H1 (cell line): ENCODE measurements at regions not wholly inside any gene's neighbourhood (a gene's known extent, or its start where the extent isn't known, plus 50 kb on each side); places are given as distances from the start of the nearest gene placed in this dataset.

Source experiments
- CTCF ChIA-PET: fragments of 300-600 bp; sonication (Branson Sonifier 250); formaldehyde crosslinking; loops from one replicate; lab custom pipeline; 2021; ENCODE audit not compliant: partially characterized antibody; lab: Charles Lee
- POLR2A ChIA-PET: fragments of 300-600 bp; sonication (Branson Sonifier 250); formaldehyde crosslinking; loops from one replicate; lab custom pipeline; 2021; ENCODE audit warnings: inconsistent platforms; ENCODE audit not compliant: partially characterized antibody; lab: Charles Lee
- DNase-seq, 2 experiments: peaks; one replicate each; pipeline versions ENCODE4 v3.0.0 to v3.0.0-alpha.2; 2010 to 2022; ENCODE audit warnings: low spot score in 2 of 2, low read depth in 1 of 2, mixed read lengths in 1 of 2
- FAIRE-seq: peaks from 2 replicates; lab custom pipeline; 2011; peaks lifted over from hg19 to GRCh38; lab: Jason Lieb, UNC
- H2AFZ ChIP-seq: 2 replicates; pipeline ENCODE4 v1.8.1; 2012; ENCODE audit warnings: low read length, inconsistent platforms
- H2AK5ac ChIP-seq: 2 replicates; pipeline ENCODE4 v1.6.1; 2013; ENCODE audit warnings: low read depth, low read length
- H2BK120ac ChIP-seq: replicated peaks from 2 replicates; pipeline ENCODE3; 2013; ENCODE audit warnings: low read depth, low read length, inconsistent platforms
- H2BK12ac ChIP-seq: 2 replicates; pipeline ENCODE4 v1.6.1; 2013; ENCODE audit warnings: low read depth, low read length
- H2BK15ac ChIP-seq: 2 replicates; pipeline ENCODE4 v1.6.1; 2013; ENCODE audit warnings: low read length
- H2BK20ac ChIP-seq: 2 replicates; pipeline ENCODE4 v1.6.1; 2013; ENCODE audit warnings: low read length
- H2BK5ac ChIP-seq: 2 replicates; pipeline ENCODE4 v1.6.1; 2013; ENCODE audit warnings: low read depth, low read length
- H3K14ac ChIP-seq: 2 replicates; pipeline ENCODE4 v1.6.1; 2013; ENCODE audit warnings: inconsistent platforms; ENCODE audit not compliant: insufficient read length
- H3K18ac ChIP-seq: 2 replicates; pipeline ENCODE4 v1.6.1; 2013; ENCODE audit warnings: low read length; ENCODE audit errors: extremely low read depth
- H3K23ac ChIP-seq: 2 replicates; pipeline ENCODE4 v1.6.1; 2013; ENCODE audit warnings: inconsistent platforms; ENCODE audit not compliant: insufficient read length
- H3K23me2 ChIP-seq: 2 replicates; pipeline ENCODE4 v1.6.1; 2013; ENCODE audit warnings: low read depth, low read length
- H3K27ac ChIP-seq: 2 replicates; pipeline ENCODE4 v1.6.1; 2011; ENCODE audit warnings: low read depth, low read length, inconsistent platforms
- H3K27me3 ChIP-seq, 4 experiments: replicated peaks in 1 of 4; 1 replicate in 1 of 4; 2 replicates in 3 of 4; pipeline versions ENCODE4 v1.6.1 to v1.8.1; 2011 to 2013; ENCODE audit warnings: low read length in 3 of 4, mild to moderate bottlenecking in 3 of 4, inconsistent platforms in 2 of 4, mixed read lengths in 2 of 4, moderate library complexity in 1 of 4; ENCODE audit not compliant: control insufficient read depth in 3 of 4, insufficient read depth in 3 of 4; ENCODE audit errors: extremely low read depth in 1 of 4
- H3K36me3 ChIP-seq, 4 experiments: 2 replicates each; pipeline versions ENCODE4 v1.6.1 to v1.8.1; 2011 to 2013; ENCODE audit warnings: mild to moderate bottlenecking in 4 of 4, low read length in 3 of 4, moderate library complexity in 2 of 4, control low read depth in 1 of 4, inconsistent platforms in 1 of 4; ENCODE audit not compliant: insufficient read depth in 4 of 4, control insufficient read depth in 2 of 4
- H3K4ac ChIP-seq: replicated peaks from 2 replicates; pipeline ENCODE3; 2013; ENCODE audit warnings: low read length, low read depth, mixed read lengths, inconsistent platforms; ENCODE audit not compliant: insufficient read length
- H3K4me1 ChIP-seq, 4 experiments: replicated peaks in 1 of 4; 1 replicate in 1 of 4; 2 replicates in 3 of 4; pipeline versions ENCODE4 v1.6.1 to v1.8.1; 2011 to 2013; ENCODE audit warnings: low read length in 3 of 4, inconsistent platforms in 2 of 4, mixed read lengths in 1 of 4; ENCODE audit not compliant: insufficient read depth in 4 of 4, control insufficient read depth in 3 of 4
- H3K4me2 ChIP-seq, 2 experiments: 2 replicates each; pipeline versions ENCODE4 v1.6.1 to v1.8.1; 2011 to 2013; ENCODE audit warnings: low read depth in 2 of 2, low read length in 2 of 2, control low read depth in 1 of 2, inconsistent platforms in 1 of 2, mild to moderate bottlenecking in 1 of 2; ENCODE audit not compliant: insufficient read depth in 1 of 2
- H3K4me3 ChIP-seq, 4 experiments: fragments of 200-600, 300-600 bp in 1 of 4; sonication (generic), shearing (Covaris generic), sonication (Bioruptor Twin) in 1 of 4; 2 replicates each; pipeline versions ENCODE4 v1.5.1 to v1.8.1; 2011 to 2016; ENCODE audit warnings: low read length in 4 of 4, low read depth in 3 of 4, control low read depth in 2 of 4, inconsistent platforms in 2 of 4, mild to moderate bottlenecking in 2 of 4, mixed read lengths in 1 of 4, moderate library complexity in 1 of 4; ENCODE audit not compliant: insufficient read depth in 2 of 4; ENCODE audit errors: extremely low read depth in 1 of 4
- H3K56ac ChIP-seq: replicated peaks from 2 replicates; pipeline ENCODE3; 2013; ENCODE audit warnings: low read depth, mild to moderate bottlenecking, mixed read lengths, low read length, inconsistent platforms; ENCODE audit not compliant: insufficient read length
- H3K79me1 ChIP-seq: 2 replicates; pipeline ENCODE4 v1.6.1; 2013; ENCODE audit warnings: low read depth, low read length, control low read depth
- H3K79me2 ChIP-seq, 2 experiments: 2 replicates each; pipeline versions ENCODE4 v1.6.1 to v1.8.1; 2012 to 2013; ENCODE audit warnings: low read length in 2 of 2, mild to moderate bottlenecking in 2 of 2, inconsistent platforms in 1 of 2; ENCODE audit not compliant: insufficient read depth in 2 of 2, control insufficient read depth in 1 of 2
- H3K9ac ChIP-seq, 4 experiments: replicated peaks in 1 of 4; 1 replicate in 1 of 4; 2 replicates in 3 of 4; pipeline versions ENCODE4 v1.6.1 to v1.8.1; 2011 to 2013; ENCODE audit warnings: low read depth in 3 of 4, low read length in 3 of 4, control low read depth in 2 of 4, mild to moderate bottlenecking in 2 of 4, moderate library complexity in 2 of 4, inconsistent platforms in 1 of 4; ENCODE audit errors: extremely low read depth in 1 of 4
- H3K9me3 ChIP-seq, 2 experiments: 2 replicates each; pipeline versions ENCODE4 v1.6.1 to v1.8.1; 2012 to 2013; ENCODE audit warnings: mild to moderate bottlenecking in 2 of 2, moderate library complexity in 2 of 2, control low read depth in 1 of 2, inconsistent platforms in 1 of 2, low read depth in 1 of 2, low read length in 1 of 2, mixed read lengths in 1 of 2; ENCODE audit not compliant: insufficient read depth in 2 of 2
- H4K20me1 ChIP-seq, 2 experiments: replicated peaks in 1 of 2; 2 replicates each; pipeline versions ENCODE3 to v1.8.1; 2011 to 2013; ENCODE audit warnings: inconsistent platforms in 2 of 2, low read length in 2 of 2, mild to moderate bottlenecking in 1 of 2; ENCODE audit not compliant: insufficient read depth in 2 of 2, control insufficient read depth in 1 of 2
- H4K5ac ChIP-seq: 2 replicates; pipeline ENCODE4 v1.6.1; 2013; ENCODE audit warnings: low read length, low read depth, mixed read lengths, inconsistent platforms; ENCODE audit not compliant: insufficient read length
- H4K8ac ChIP-seq: 2 replicates; pipeline ENCODE4 v1.8.0; 2013; ENCODE audit warnings: mild to moderate bottlenecking, moderate library complexity, low read length, inconsistent platforms; ENCODE audit not compliant: insufficient read depth; ENCODE audit errors: extremely low read depth
- H4K91ac ChIP-seq: replicated peaks from 2 replicates; pipeline ENCODE3; 2013; ENCODE audit warnings: low read length, mixed read lengths, inconsistent platforms; ENCODE audit not compliant: insufficient read length
- GTF2F1 ChIP-seq: IDR thresholded peaks from 2 replicates; pipeline ENCODE4 v1.6.1; 2012; ENCODE audit warnings: low read depth, low read length, improper control_type of control experiment, borderline replicate concordance
- POLR2AphosphoS5 ChIP-seq: IDR thresholded peaks from 2 replicates; pipeline ENCODE4 v1.6.1; 2011; ENCODE audit warnings: low read depth, low read length
- YY1 ChIP-seq: IDR thresholded peaks from 2 replicates; pipeline ENCODE4 v1.6.1; 2011; ENCODE audit warnings: low read depth, mild to moderate bottlenecking, low read length
- WGBS, 2 experiments: shearing (Covaris generic) in 1 of 2; methylation state at CpG; one replicate each; pipeline versions ENCODE4 v1.1.6 to v1.1.7; 2013 to 2015; ENCODE audit warnings: low lambda C conversion rate in 2 of 2, mixed read lengths in 2 of 2, inconsistent platforms in 1 of 2, low coverage in 1 of 2, missing lambda C conversion rate in 1 of 2; ENCODE audit not compliant: insufficient replicate concordance in 2 of 2, insufficient coverage in 1 of 2, insufficient read length in 1 of 2; ENCODE audit errors: extremely low coverage in 1 of 2, missing lambda C conversion rate in 1 of 2; 5-methylcytosine and 5-hydroxymethylcytosine counted together

DNA sequence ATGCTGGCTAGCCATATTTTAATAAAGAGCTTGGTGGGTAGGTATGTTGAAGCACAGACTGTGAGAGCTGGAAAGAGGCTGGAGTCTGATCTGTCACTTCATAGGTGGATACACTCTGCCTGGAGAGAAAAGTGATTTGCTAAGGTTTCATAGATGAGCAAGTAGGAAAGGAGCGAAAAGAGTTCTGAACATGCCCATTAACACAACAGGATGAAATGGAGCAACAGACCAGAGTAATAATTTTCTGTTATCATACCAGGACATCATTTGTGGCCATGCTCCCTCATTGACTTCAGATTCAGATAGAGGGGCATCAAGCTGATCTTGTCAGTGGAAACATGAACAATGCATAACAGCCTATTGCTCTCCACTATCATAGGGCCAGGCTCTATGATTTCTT, 452.9 kb downstream of the JRKL start:
- no peak overlapping the region for H4K8ac ChIP-seq
- no peak overlapping the region for H2BK12ac ChIP-seq
- H3K79me2 ChIP-seq, result no peaks in the 10 kb centered on the region
- no peaks in the 10 kb centered on the region for H4K20me1 ChIP-seq
- no peak overlapping the region for H4K5ac ChIP-seq
- H3K14ac ChIP-seq, result no peak overlapping the region
- no peak overlapping the region for H3K56ac ChIP-seq
- H3K27ac ChIP-seq, result no peak overlapping the region
- no peak overlapping the region for H2BK120ac ChIP-seq
- CTCF ChIA-PET, result interaction anchor here (0.9 to 1.1 kb wide), 2 partner anchors 11 to 377 kb away, joined by 3 read pairs; no protein-coding TSS in a partner anchor
- H3K4me3 ChIP-seq, result no peak overlapping the region
- H3K23ac ChIP-seq, result no peak overlapping the region
- no peak overlapping the region for H2BK5ac ChIP-seq
- H2AFZ ChIP-seq, result no peak overlapping the region
- no peak overlapping the region for H2AK5ac ChIP-seq
- no peaks in the 10 kb centered on the region for H3K36me3 ChIP-seq
- no peaks in the 10 kb centered on the region for H3K4me1 ChIP-seq
- no peak overlapping the region for H2BK20ac ChIP-seq
- H3K9me3 ChIP-seq, result no peaks in the 10 kb centered on the region
- no peak overlapping the region for H4K91ac ChIP-seq
- FAIRE-seq (no peak), DNase-seq (no peak)
- no peaks in the 10 kb centered on the region for H3K79me1 ChIP-seq
- no peak overlapping the region for H2BK15ac ChIP-seq
- H3K18ac ChIP-seq, result no peak overlapping the region
- H3K9ac ChIP-seq, result no peak overlapping the region
- no peak overlapping the region for H3K4me2 ChIP-seq
- no peak overlapping the region for H3K4ac ChIP-seq
- no peaks in the 10 kb centered on the region for H3K27me3 ChIP-seq
- H3K23me2 ChIP-seq, result no peaks in the 10 kb centered on the region
- 89% methylated on average over 1 of the region's 1 CpG; no CpG with 5 or more reads in 1 of the 2 experiments for WGBS, 2 experiments
- POLR2A ChIA-PET, result no interaction called here
- TF ChIP-seq GTF2F1 (no peak), POLR2AphosphoS5 (no peak), YY1 (no peak)
